Mesodermal cell (in vitro differentiated cells): ENCODE measurements at regions not wholly inside any gene's neighbourhood (a gene's known extent, or its start where the extent isn't known, plus 50 kb on each side); places are given as distances from the start of the nearest gene placed in this dataset.
A peak's percentile ranks its signal among the peaks of the same experiment; 100 is the strongest.

Experiments used
- H3K27ac ChIP-seq: 2 replicates; pipeline ENCODE4 v1.7.0; 2013; ENCODE audit warnings: mild to moderate bottlenecking, low read depth, low read length, moderate library complexity; ENCODE audit not compliant: severe bottlenecking
- H3K36me3 ChIP-seq: 2 replicates; pipeline ENCODE4 v1.7.1; 2013; ENCODE audit warnings: mild to moderate bottlenecking, low read length, moderate library complexity; ENCODE audit not compliant: control insufficient read depth, insufficient read depth
- H3K4me1 ChIP-seq: one replicate; pipeline ENCODE4 v1.7.1; 2013; ENCODE audit warnings: mild to moderate bottlenecking, low read length; ENCODE audit not compliant: insufficient read depth, control insufficient read depth, poor library complexity, severe bottlenecking
- H3K4me3 ChIP-seq: 2 replicates; pipeline ENCODE4 v1.7.0; 2013; ENCODE audit warnings: low read length, control low read depth, mild to moderate bottlenecking; ENCODE audit not compliant: insufficient read depth, poor library complexity, severe bottlenecking; ENCODE audit errors: extremely low read depth
- H3K9me3 ChIP-seq: 2 replicates; pipeline ENCODE4 v1.7.1; 2013; ENCODE audit warnings: mild to moderate bottlenecking, low read length, moderate library complexity; ENCODE audit not compliant: control insufficient read depth
- WGBS, 2 experiments: methylation state at CpG; one replicate each; pipeline ENCODE4 v1.1.5; 2013; ENCODE audit warnings: missing lambda C conversion rate in 2 of 2; ENCODE audit not compliant: insufficient coverage in 2 of 2; 5-methylcytosine and 5-hydroxymethylcytosine counted together

- Histone ChIP-seq H3K27ac (no peak overlapping the region), H3K4me1 (no peaks in the 10 kb centered on the region), H3K9me3 (no peaks in the 10 kb centered on the region), H3K36me3 (no peaks in the 10 kb centered on the region), H3K4me3 (no peak overlapping the region)
- 87 to 98% methylated on average over 5 of the region's 7 CpGs for WGBS, 2 experiments
These were observed 71.7 kb upstream of the CFAP20DC start for GRCh38 chr3:59121346-59122144.

- Histone ChIP-seq H3K4me1 (no peaks in the 10 kb centered on the region), H3K4me3 (no peak overlapping the region), H3K9me3 (no peaks in the 10 kb centered on the region), H3K36me3 (no peaks in the 10 kb centered on the region), H3K27ac (no peak overlapping the region)
- 63 to 80% methylated on average over 1 of the region's 3 CpGs for WGBS, 2 experiments
These were observed 69.1 kb upstream of the CFAP20DC start for GRCh38 chr3:59118928-59119327.

GRCh38 chr3:59117396-59117795 lies 67.6 kb upstream of the CFAP20DC start:
- no peaks in the 10 kb centered on the region for H3K9me3 ChIP-seq
- 100% methylated on average over 1 of the region's 3 CpGs for WGBS, 2 experiments
- no peaks in the 10 kb centered on the region for H3K36me3 ChIP-seq
- no peaks in the 10 kb centered on the region for H3K4me1 ChIP-seq
- H3K27ac ChIP-seq = no peak overlapping the region
- H3K4me3 ChIP-seq = no peak overlapping the region

GRCh38 chr3:59116233-59116537 lies 66.4 kb upstream of the CFAP20DC start:
- H3K4me3 ChIP-seq = no peak overlapping the region
- WGBS, 2 experiments = no CpG with 5 or more reads among the region's 2 CpGs

GRCh38 chr3:59115364-59116232 lies 65.8 kb upstream of the CFAP20DC start:
- Histone ChIP-seq H3K4me3 (no peak overlapping the region), H3K36me3 (no peaks in the 10 kb centered on the region), H3K9me3 (no peaks in the 10 kb centered on the region), H3K27ac (peak overlapping the region; percentile 37), H3K4me1 (no peaks in the 10 kb centered on the region)
- 84% methylated on average over 5 to 7 of the region's 8 CpGs for WGBS, 2 experiments

More at GRCh38 chr3:59116233-59116537, 66.4 kb upstream of the CFAP20DC start:
- Histone ChIP-seq H3K36me3 (no peaks in the 10 kb centered on the region), H3K9me3 (no peaks in the 10 kb centered on the region), H3K4me1 (no peaks in the 10 kb centered on the region), H3K27ac (peak overlapping the region; percentile 37)

- H3K4me1 ChIP-seq = no peaks in the 10 kb centered on the region
- H3K4me3 ChIP-seq = no peak overlapping the region
- no peak overlapping the region for H3K27ac ChIP-seq
- H3K9me3 ChIP-seq = no peaks in the 10 kb centered on the region
- no peaks in the 10 kb centered on the region for H3K36me3 ChIP-seq
- WGBS, 2 experiments = 56 to 71% methylated on average over 1 to 2 of the region's 5 CpGs
These were observed 58.3 kb upstream of the CFAP20DC start for GRCh38 chr3:59107856-59108815.

- Histone ChIP-seq H3K4me3 (no peak overlapping the region), H3K9me3 (no peaks in the 10 kb centered on the region), H3K4me1 (no peaks in the 10 kb centered on the region), H3K27ac (no peak overlapping the region), H3K36me3 (no peaks in the 10 kb centered on the region)
- no CpG with 5 or more reads among the region's 1 CpG for WGBS, 2 experiments
These were observed 56.3 kb upstream of the CFAP20DC start for GRCh38 chr3:59106085-59106648.

- no CpG with 5 or more reads among the region's 1 CpG for WGBS, 2 experiments
- Histone ChIP-seq H3K4me1 (no peaks in the 10 kb centered on the region), H3K36me3 (no peaks in the 10 kb centered on the region), H3K9me3 (no peaks in the 10 kb centered on the region), H3K27ac (no peak overlapping the region), H3K4me3 (no peak overlapping the region)
These were observed 53.7 kb upstream of the CFAP20DC start for GRCh38 chr3:59103552-59103951.

- H3K36me3 ChIP-seq = no peaks in the 10 kb centered on the region
- H3K27ac ChIP-seq = no peak overlapping the region
- H3K4me1 ChIP-seq = no peaks in the 10 kb centered on the region
- no peaks in the 10 kb centered on the region for H3K9me3 ChIP-seq
- no peak overlapping the region for H3K4me3 ChIP-seq
- WGBS, 2 experiments = 59 to 73% methylated on average over 3 of the region's 4 CpGs
These were observed 51.5 kb upstream of the CFAP20DC start for GRCh38 chr3:59101231-59101736.
